ENCODE measurements at regions not wholly inside any gene's neighbourhood (a gene's known extent, or its start where the extent isn't known, plus 50 kb on each side); places are given as distances from the start of the nearest gene placed in this dataset.

DNA sequence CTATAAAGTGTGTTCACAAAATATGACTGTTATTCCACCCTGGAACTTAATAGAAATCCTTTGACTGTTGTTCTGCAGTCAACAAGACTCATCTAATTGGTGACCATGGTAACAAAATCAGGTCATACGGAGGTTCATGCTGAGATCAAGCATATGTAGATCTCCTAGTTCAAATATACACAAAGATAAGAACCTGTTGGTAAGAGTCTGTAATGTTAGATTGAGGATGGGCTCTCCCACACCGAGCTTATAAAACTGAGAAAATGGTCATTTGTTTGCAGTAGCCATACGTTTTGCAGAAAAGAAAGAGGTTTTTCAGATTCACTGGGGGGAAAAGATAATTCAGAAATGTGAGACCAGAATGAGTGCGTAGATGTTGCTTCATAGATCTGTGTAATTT, 468.1 kb downstream of the RPS6KC1 start:
- no peak overlapping the region for H3K4me3 ChIP-seq (ENCODE audit: insufficient read length, low read depth)
- H3K4me1 ChIP-seq (ENCODE audit: insufficient read depth, insufficient read length) = no peaks in the 10 kb centered on the region
- no peak for DNase-seq (ENCODE audit: low read depth, low spot score)
- H3K36me3 ChIP-seq (ENCODE audit: insufficient read depth, insufficient read length, low read length) = no peaks in the 10 kb centered on the region
- TF ChIP-seq SUZ12 (IDR thresholded peaks at IDR 0.05; ENCODE audit: extremely low read depth, insufficient read depth, insufficient read length) (no peak), YY1 (IDR thresholded peaks at IDR 0.05; ENCODE audit: insufficient read depth, insufficient read length) (no peak), ZNF274 (IDR thresholded peaks at IDR 0.05; ENCODE audit: low read depth, low read length) (no peak)
- H3K27me3 ChIP-seq (ENCODE audit: insufficient read depth, insufficient read length) = no peaks in the 10 kb centered on the region
- no peak overlapping the region for H3K9ac ChIP-seq (ENCODE audit: insufficient read length, low read depth)
- peaks cover 11% of the 10 kb centered on the region for H3K9me3 ChIP-seq (ENCODE audit: insufficient read depth, low read length)

DNA sequence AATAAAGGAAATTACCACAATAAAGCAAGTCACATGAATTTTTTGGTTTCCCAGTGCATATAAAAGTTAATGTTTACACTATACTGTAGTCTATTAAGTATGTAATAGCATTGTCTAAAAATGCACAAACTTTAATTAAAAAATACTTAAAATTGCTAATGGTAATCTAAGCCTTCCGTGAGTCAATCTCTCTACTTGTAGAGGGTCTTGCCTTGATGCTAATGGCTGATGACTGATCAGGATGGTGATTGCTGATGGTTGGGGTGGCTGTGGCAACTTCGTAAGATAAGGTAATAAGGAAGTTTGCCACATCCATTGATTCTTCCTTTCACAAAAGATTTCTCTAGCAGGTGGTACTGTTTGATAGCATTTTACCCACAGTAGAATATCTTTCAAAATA, 466.6 kb upstream of the PROX1 start:
- H3K36me3 ChIP-seq (ENCODE audit: insufficient read depth, insufficient read length, low read length) = no peaks in the 10 kb centered on the region
- TF ChIP-seq YY1 (IDR thresholded peaks at IDR 0.05; ENCODE audit: insufficient read depth, insufficient read length) = no peak
- TF ChIP-seq ZNF274 (IDR thresholded peaks at IDR 0.05; ENCODE audit: low read depth, low read length) = no peak
- no peak for TF ChIP-seq SUZ12 (IDR thresholded peaks at IDR 0.05; ENCODE audit: extremely low read depth, insufficient read depth, insufficient read length)

DNA sequence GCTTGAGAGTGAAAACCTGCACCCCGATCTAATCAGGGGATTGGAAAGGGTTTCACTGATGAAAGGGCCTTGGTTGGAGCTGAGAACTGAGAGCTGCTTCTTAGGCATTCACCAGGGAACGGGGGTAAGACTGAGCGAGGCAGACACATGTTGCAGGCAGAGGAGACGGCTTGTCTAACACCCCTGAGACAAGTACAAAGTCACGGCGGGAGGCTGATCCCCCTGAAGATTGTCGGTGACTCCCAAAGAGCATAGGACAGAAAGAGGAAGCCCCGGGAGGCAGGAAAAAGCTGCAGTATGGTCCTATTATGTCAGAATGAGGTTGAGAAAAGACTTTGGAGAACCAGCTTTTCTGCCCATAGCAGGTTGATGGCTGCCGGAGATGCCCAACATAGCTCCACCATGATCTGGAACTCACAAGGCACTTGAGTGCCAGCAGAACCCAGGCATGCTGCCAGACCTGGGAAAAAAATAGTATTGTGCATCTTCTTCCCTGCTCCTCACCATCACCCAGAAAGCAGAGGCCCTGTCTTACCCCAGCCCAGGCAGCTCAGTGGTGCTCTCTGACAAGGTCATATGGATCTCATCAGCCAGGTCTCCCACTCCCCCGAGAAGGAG, 463.9 kb upstream of the PROX1 start:
- H3K9ac ChIP-seq (ENCODE audit: insufficient read length, low read depth) = no peak overlapping the region
- TF ChIP-seq SUZ12 (IDR thresholded peaks at IDR 0.05; ENCODE audit: extremely low read depth, insufficient read depth, insufficient read length) (no peak), YY1 (IDR thresholded peaks at IDR 0.05; ENCODE audit: insufficient read depth, insufficient read length) (no peak)
- no peaks in the 10 kb centered on the region for H3K4me1 ChIP-seq (ENCODE audit: insufficient read depth, insufficient read length)
- H3K27me3 ChIP-seq (ENCODE audit: insufficient read depth, insufficient read length) = no peaks in the 10 kb centered on the region
- no peak for DNase-seq (ENCODE audit: low read depth, low spot score)
- peaks cover 11% of the 10 kb centered on the region for H3K9me3 ChIP-seq (ENCODE audit: insufficient read depth, low read length)
- no peak overlapping the region for H3K4me3 ChIP-seq (ENCODE audit: insufficient read length, low read depth)
- H3K36me3 ChIP-seq (ENCODE audit: insufficient read depth, insufficient read length, low read length) = no peaks in the 10 kb centered on the region

More for the DNA sequence above, 466.6 kb upstream of the PROX1 start:
- Histone ChIP-seq H3K4me1 (ENCODE audit: insufficient read depth, insufficient read length) (no peaks in the 10 kb centered on the region), H3K27me3 (ENCODE audit: insufficient read depth, insufficient read length) (no peaks in the 10 kb centered on the region), H3K9me3 (ENCODE audit: insufficient read depth, low read length) (peaks cover 11% of the 10 kb centered on the region), H3K9ac (ENCODE audit: insufficient read length, low read depth) (no peak overlapping the region), H3K4me3 (ENCODE audit: insufficient read length, low read depth) (no peak overlapping the region)
- no peak for DNase-seq (ENCODE audit: low read depth, low spot score)

DNA sequence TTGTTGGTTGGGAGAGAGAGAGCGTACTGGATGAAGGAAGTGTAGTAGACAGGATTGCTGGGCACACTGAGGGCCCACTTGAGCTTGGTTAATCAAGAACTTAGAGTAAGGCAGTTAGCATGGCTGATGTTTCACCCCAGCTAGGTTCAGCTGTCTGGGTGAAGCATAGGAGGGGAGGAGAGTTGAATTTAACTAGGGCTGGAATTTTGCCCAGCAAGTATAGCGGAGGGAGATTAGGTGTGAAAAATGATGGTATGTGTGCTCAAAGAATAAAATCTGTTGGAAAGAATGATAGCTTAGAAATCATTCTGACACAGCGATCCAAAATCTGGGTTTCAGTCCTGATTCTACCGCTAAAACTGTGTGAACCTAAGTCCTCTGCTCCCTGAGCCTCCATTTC, 461.5 kb upstream of the PROX1 start:
- H3K9ac ChIP-seq (ENCODE audit: insufficient read length, low read depth) = no peak overlapping the region
- no peak for TF ChIP-seq YY1 (IDR thresholded peaks at IDR 0.05; ENCODE audit: insufficient read depth, insufficient read length)
- TF ChIP-seq SUZ12 (IDR thresholded peaks at IDR 0.05; ENCODE audit: extremely low read depth, insufficient read depth, insufficient read length) = no peak
- no peak for TF ChIP-seq ZNF274 (IDR thresholded peaks at IDR 0.05; ENCODE audit: low read depth, low read length)
- no peaks in the 10 kb centered on the region for H3K36me3 ChIP-seq (ENCODE audit: insufficient read depth, insufficient read length, low read length)
- peaks cover 11% of the 10 kb centered on the region for H3K9me3 ChIP-seq (ENCODE audit: insufficient read depth, low read length)
- DNase-seq (ENCODE audit: low read depth, low spot score) = no peak
- no peaks in the 10 kb centered on the region for H3K27me3 ChIP-seq (ENCODE audit: insufficient read depth, insufficient read length)
- no peaks in the 10 kb centered on the region for H3K4me1 ChIP-seq (ENCODE audit: insufficient read depth, insufficient read length)
- H3K4me3 ChIP-seq (ENCODE audit: insufficient read length, low read depth) = no peak overlapping the region

DNA sequence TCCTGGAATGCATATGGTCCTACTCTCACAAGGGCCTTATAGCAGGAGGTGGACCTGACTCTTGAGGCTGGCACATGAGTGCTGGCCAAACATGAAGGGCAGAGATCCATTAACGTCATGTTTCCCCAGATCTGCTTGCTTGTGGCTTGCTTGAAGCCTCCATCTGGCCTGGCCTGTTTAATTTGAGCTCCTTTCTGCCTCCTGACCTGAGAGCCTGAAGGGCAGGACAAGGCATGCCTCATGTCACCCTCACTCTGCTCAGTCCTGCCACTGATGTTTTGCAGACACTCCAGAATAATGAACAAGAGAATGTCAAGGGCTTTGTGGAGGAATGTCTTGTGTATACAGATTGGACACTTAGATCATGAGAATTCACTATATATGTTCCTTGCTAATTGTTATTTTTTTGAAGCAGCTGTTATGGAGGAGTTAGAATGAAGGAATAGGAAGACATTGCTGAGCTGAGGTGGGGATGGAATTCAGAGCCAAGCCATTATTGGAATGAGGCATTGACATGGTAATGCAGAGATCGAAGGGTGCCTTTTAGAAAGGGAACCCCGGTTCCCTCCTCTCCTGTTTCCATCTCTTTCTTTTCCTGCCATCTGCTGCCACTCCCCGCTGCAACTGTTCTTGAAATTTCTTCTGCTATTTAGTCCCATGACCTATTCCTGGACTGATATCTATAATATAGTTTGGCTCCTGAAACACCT, 457.0 kb upstream of the PROX1 start:
- H3K27me3 ChIP-seq (ENCODE audit: insufficient read depth, insufficient read length) = no peaks in the 10 kb centered on the region
- DNase-seq (ENCODE audit: low read depth, low spot score) = no peak
- no peaks in the 10 kb centered on the region; the same call in 1 of the 2 replicates for H3K9me3 ChIP-seq (ENCODE audit: insufficient read depth, low read length)
- no peaks in the 10 kb centered on the region for H3K4me1 ChIP-seq (ENCODE audit: insufficient read depth, insufficient read length)
- TF ChIP-seq SUZ12 (IDR thresholded peaks at IDR 0.05; ENCODE audit: extremely low read depth, insufficient read depth, insufficient read length) (no peak), ZNF274 (IDR thresholded peaks at IDR 0.05; ENCODE audit: low read depth, low read length) (no peak), YY1 (IDR thresholded peaks at IDR 0.05; ENCODE audit: insufficient read depth, insufficient read length) (no peak)
- no peak overlapping the region for H3K4me3 ChIP-seq (ENCODE audit: insufficient read length, low read depth)
- no peaks in the 10 kb centered on the region for H3K36me3 ChIP-seq (ENCODE audit: insufficient read depth, insufficient read length, low read length)
- H3K9ac ChIP-seq (ENCODE audit: insufficient read length, low read depth) = no peak overlapping the region

DNA sequence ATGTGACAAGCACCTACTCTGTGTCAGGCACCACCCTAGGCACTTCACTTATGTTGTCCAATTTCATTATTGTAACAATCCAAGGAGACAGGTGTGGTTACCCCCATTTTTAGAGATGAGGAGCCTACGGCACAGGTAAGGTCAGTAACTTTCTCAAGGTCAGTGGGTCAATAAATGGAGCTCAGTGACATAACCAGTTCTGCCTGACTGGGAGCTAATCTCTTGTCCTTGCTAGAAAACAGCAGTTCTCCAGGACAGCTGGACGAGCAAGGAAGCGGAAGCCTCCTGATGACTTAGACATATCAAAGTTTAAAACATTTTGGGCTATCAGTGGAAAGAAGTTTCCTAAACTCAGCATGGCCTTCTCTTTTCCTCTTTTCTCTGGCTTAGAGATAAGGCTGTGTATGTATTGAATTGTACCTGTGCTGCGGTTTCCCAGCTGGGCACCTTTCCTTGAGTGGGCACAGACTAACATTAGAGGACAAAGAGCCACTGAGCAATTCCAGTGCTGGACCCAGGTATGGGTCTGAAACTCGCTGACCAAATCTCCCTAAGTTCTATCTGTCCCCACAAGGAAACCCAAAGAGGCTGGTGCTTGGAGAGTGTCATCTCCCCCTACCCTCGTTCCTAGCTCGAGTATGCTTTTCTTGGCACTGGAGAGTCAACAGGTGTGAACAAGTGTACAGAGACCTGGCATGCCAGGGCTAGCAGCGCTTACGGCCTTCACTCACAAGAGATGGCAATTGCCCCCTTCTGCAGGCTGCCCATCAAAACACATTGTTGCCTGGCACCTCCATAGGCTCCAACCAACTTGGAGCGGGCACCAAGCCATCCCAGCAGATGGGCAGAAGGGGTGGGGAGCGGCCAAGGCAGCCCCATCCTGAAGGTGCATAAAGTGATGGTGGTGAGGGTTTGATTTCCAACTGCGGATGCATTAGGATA, 456.1 kb upstream of the PROX1 start:
- DNase-seq (ENCODE audit: low read depth, low spot score) = no peak
- Histone ChIP-seq H3K4me1 (ENCODE audit: insufficient read depth, insufficient read length) (no peaks in the 10 kb centered on the region), H3K4me3 (ENCODE audit: insufficient read length, low read depth) (no peak overlapping the region), H3K27me3 (ENCODE audit: insufficient read depth, insufficient read length) (no peaks in the 10 kb centered on the region), H3K9ac (ENCODE audit: insufficient read length, low read depth) (no peak overlapping the region), H3K36me3 (ENCODE audit: insufficient read depth, insufficient read length, low read length) (no peaks in the 10 kb centered on the region), H3K9me3 (ENCODE audit: insufficient read depth, low read length) (no peaks in the 10 kb centered on the region; the same call in 1 of the 2 replicates)
- no peak for TF ChIP-seq YY1 (IDR thresholded peaks at IDR 0.05; ENCODE audit: insufficient read depth, insufficient read length)
- TF ChIP-seq SUZ12 (IDR thresholded peaks at IDR 0.05; ENCODE audit: extremely low read depth, insufficient read depth, insufficient read length) = no peak
- TF ChIP-seq ZNF274 (IDR thresholded peaks at IDR 0.05; ENCODE audit: low read depth, low read length) = no peak

DNA sequence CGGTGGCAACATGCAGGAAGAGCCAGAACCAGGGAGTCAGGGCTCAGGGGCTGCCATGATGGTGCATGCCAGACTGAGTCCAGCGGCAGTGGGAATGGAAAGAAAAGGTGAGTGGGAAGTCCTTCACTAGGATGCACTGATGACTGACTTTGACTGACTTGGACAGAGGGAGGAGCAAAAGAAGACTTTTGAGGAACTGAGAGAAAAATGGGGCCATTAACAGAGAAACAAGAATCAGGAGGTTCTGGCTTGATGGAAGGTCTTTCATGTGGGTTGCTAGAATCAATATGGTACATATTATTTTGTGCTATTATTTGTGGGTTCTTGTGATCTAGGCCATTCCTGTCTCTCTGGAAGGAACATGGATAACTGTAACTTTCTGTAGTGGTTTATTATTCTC, 454.6 kb upstream of the PROX1 start:
- no peak for TF ChIP-seq SUZ12 (IDR thresholded peaks at IDR 0.05; ENCODE audit: extremely low read depth, insufficient read depth, insufficient read length)
- no peak for TF ChIP-seq ZNF274 (IDR thresholded peaks at IDR 0.05; ENCODE audit: low read depth, low read length)
- TF ChIP-seq YY1 (IDR thresholded peaks at IDR 0.05; ENCODE audit: insufficient read depth, insufficient read length) = no peak
- Histone ChIP-seq H3K9me3 (ENCODE audit: insufficient read depth, low read length) (no peaks in the 10 kb centered on the region; the same call in 1 of the 2 replicates), H3K27me3 (ENCODE audit: insufficient read depth, insufficient read length) (no peaks in the 10 kb centered on the region), H3K4me3 (ENCODE audit: insufficient read length, low read depth) (no peak overlapping the region), H3K9ac (ENCODE audit: insufficient read length, low read depth) (no peak overlapping the region), H3K4me1 (ENCODE audit: insufficient read depth, insufficient read length) (no peaks in the 10 kb centered on the region), H3K36me3 (ENCODE audit: insufficient read depth, insufficient read length, low read length) (no peaks in the 10 kb centered on the region)
- no peak for DNase-seq (ENCODE audit: low read depth, low spot score)
